ACC112 (cell line): ENCODE measurements at regions not wholly inside any gene's neighbourhood (a gene's known extent, or its start where the extent isn't known, plus 50 kb on each side); places are given as distances from the start of the nearest gene placed in this dataset.

Experiments used
- H2AFZ ChIP-seq: fragments of 200-600 bp; sonication (generic); one replicate; pipeline ENCODE4 v1.6.0; 2017; ENCODE audit warnings: antibody characterized with exemption, low read length; ENCODE audit not compliant: unreplicated experiment
- H3K27ac ChIP-seq: fragments of 200-600 bp; sonication (generic); 2 replicates; pipeline ENCODE4 v1.5.1; 2014; ENCODE audit warnings: low read depth, mild to moderate bottlenecking, antibody characterized with exemption, low read length, moderate library complexity
- H3K27me3 ChIP-seq: fragments of 200-600 bp; sonication (generic); 2 replicates; pipeline ENCODE4 v1.6.1; 2014; ENCODE audit warnings: mild to moderate bottlenecking, antibody characterized with exemption, low read length, moderate library complexity, mixed read lengths; ENCODE audit not compliant: insufficient read depth
- H3K36me3 ChIP-seq: fragments of 200-600 bp; sonication (generic); 2 replicates; pipeline ENCODE4 v1.6.1; 2016; ENCODE audit warnings: mild to moderate bottlenecking, antibody characterized with exemption, low read length, moderate library complexity, mixed read lengths; ENCODE audit not compliant: insufficient read depth
- H3K4me1 ChIP-seq: fragments of 200-600 bp; sonication (generic); one replicate; pipeline ENCODE4 v1.6.1; 2016; ENCODE audit warnings: low read length, mixed read lengths; ENCODE audit not compliant: insufficient read depth, unreplicated experiment, control insufficient read depth
- H3K4me3 ChIP-seq: fragments of 200-600 bp; sonication (generic); 2 replicates; pipeline ENCODE4 v1.5.1; 2014; ENCODE audit warnings: mild to moderate bottlenecking, low read depth, low read length
- H3K79me2 ChIP-seq: fragments of 200-600 bp; sonication (generic); one replicate; pipeline ENCODE4 v1.6.0; 2016; ENCODE audit warnings: low read length; ENCODE audit not compliant: control insufficient read depth, unreplicated experiment, insufficient read depth

DNA sequence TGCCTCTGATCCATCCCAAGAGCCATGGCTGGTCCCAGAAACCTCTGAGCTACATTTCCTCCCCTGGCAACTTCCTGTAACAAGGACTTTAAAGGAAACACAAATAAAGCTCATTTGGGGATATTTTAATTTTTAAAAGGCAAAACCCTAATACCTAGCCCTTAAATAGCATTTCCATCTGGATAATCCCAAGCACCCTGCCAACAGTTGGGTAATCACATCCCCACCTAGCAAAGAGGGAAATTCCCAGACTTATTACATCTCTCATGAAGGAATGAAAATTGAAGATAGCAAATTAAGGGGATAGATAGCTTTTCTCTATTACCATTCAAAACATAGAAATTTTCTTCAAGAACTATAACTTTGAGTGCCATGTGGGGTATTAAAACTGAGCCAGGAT lies 213.7 kb upstream of the BMP4 start:
- Histone ChIP-seq H3K79me2 (no peaks in the 10 kb centered on the region), H3K27me3 (no peaks in the 10 kb centered on the region), H3K36me3 (no peaks in the 10 kb centered on the region), H3K4me3 (no peak overlapping the region), H3K4me1 (peaks cover 35% of the 10 kb centered on the region), H2AFZ (no peak overlapping the region), H3K27ac (peak overlapping the region; percentile 43; the same call in 1 of the 2 replicates)

DNA sequence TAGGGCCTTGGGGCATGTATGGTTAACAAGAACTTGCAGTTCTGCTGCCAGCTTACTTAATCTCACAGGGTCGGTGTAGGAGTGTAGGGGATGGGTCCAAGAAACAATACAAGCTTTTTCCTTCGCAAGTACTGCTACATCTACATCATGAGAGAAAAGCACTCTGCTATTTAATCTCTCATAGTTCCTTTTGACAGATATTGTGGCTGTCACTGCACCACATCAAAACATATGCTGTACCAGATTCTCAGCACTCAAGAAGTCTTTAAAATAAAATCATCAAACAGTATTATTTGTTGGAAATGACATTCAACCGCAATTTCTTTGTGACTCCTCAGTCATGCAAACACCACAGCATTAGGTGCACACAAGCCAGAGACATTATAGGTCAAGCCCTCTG lies 215.5 kb upstream of the BMP4 start:
- peaks cover 35% of the 10 kb centered on the region for H3K4me1 ChIP-seq
- no peaks in the 10 kb centered on the region for H3K79me2 ChIP-seq
- H3K27me3 ChIP-seq: no peaks in the 10 kb centered on the region
- H3K27ac ChIP-seq: no peak overlapping the region
- H2AFZ ChIP-seq: no peak overlapping the region
- no peaks in the 10 kb centered on the region for H3K36me3 ChIP-seq
- H3K4me3 ChIP-seq: no peak overlapping the region

DNA sequence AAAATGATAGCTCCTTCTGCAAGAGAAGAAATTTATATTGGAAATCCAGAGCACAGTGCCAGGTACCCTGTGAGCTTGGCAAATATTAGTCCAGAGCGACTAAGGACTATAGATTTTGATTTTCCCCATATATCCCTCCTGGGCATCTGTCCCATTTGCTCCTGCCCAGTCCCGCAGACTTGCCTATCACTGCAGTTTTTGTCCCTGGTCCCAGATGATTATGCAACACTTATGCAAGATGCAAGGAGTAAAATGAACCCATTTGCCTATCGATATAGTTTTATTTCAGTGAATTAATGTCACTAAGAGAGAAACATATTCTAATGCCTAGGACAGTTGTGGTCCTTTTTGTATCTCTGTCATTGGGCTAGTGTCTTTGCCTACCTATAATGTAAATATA lies 215.9 kb upstream of the BMP4 start:
- Histone ChIP-seq H3K4me3 (no peak overlapping the region), H3K4me1 (peaks cover 35% of the 10 kb centered on the region), H3K36me3 (no peaks in the 10 kb centered on the region), H3K27me3 (no peaks in the 10 kb centered on the region), H3K27ac (no peak overlapping the region), H2AFZ (no peak overlapping the region), H3K79me2 (no peaks in the 10 kb centered on the region)

- no peaks in the 10 kb centered on the region for H3K79me2 ChIP-seq
- H3K36me3 ChIP-seq: no peaks in the 10 kb centered on the region
- peaks cover 30% of the 10 kb centered on the region for H3K4me1 ChIP-seq
- no peak overlapping the region for H3K4me3 ChIP-seq
- H2AFZ ChIP-seq: peak overlapping the region; percentile 15
- H3K27me3 ChIP-seq: no peaks in the 10 kb centered on the region
- H3K27ac ChIP-seq: no peak overlapping the region
Measured at GRCh38 chr14:54173802-54174201, 217.2 kb upstream of the BMP4 start.

- Histone ChIP-seq H3K4me3 (no peak overlapping the region), H3K27me3 (no peaks in the 10 kb centered on the region), H3K27ac (no peak overlapping the region), H3K79me2 (no peaks in the 10 kb centered on the region), H3K36me3 (no peaks in the 10 kb centered on the region), H3K4me1 (peaks cover 24% of the 10 kb centered on the region), H2AFZ (peak overlapping the region; percentile 15)
Measured at GRCh38 chr14:54174457-54174856, 217.8 kb upstream of the BMP4 start.

- no peaks in the 10 kb centered on the region for H3K79me2 ChIP-seq
- H2AFZ ChIP-seq: peak overlapping the region; percentile 82
- no peaks in the 10 kb centered on the region for H3K27me3 ChIP-seq
- H3K4me3 ChIP-seq: peak overlapping the region; percentile 25; the same call in 1 of the 2 replicates
- no peaks in the 10 kb centered on the region for H3K36me3 ChIP-seq
- H3K27ac ChIP-seq: no peak overlapping the region
- peaks cover 14% of the 10 kb centered on the region for H3K4me1 ChIP-seq
Measured at GRCh38 chr14:54175298-54175942, 218.8 kb upstream of the BMP4 start.

DNA sequence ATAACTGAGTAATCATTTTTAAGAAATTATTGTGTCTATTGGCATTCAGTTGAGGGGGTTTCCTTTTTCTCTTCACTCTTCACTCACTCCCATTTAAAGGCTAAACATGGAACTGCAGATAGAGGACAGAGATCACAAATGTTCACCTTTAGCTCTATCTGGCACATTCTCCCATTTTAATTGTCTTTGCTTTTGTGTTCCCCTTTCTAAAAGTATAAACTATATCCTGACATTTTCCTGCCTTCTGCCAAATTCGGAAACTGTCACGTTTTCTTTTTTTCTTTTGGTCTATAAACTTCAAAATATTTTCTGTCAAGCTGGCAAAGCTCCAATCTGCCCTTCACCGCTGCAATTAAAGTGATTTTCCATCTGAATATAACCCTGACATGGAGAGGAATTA lies 219.8 kb upstream of the CDKN3 start:
- Histone ChIP-seq H3K4me3 (no peak overlapping the region), H3K79me2 (no peaks in the 10 kb centered on the region), H3K27ac (no peak overlapping the region), H3K4me1 (peaks cover 11% of the 10 kb centered on the region), H3K36me3 (no peaks in the 10 kb centered on the region), H2AFZ (no peak overlapping the region), H3K27me3 (no peaks in the 10 kb centered on the region)

DNA sequence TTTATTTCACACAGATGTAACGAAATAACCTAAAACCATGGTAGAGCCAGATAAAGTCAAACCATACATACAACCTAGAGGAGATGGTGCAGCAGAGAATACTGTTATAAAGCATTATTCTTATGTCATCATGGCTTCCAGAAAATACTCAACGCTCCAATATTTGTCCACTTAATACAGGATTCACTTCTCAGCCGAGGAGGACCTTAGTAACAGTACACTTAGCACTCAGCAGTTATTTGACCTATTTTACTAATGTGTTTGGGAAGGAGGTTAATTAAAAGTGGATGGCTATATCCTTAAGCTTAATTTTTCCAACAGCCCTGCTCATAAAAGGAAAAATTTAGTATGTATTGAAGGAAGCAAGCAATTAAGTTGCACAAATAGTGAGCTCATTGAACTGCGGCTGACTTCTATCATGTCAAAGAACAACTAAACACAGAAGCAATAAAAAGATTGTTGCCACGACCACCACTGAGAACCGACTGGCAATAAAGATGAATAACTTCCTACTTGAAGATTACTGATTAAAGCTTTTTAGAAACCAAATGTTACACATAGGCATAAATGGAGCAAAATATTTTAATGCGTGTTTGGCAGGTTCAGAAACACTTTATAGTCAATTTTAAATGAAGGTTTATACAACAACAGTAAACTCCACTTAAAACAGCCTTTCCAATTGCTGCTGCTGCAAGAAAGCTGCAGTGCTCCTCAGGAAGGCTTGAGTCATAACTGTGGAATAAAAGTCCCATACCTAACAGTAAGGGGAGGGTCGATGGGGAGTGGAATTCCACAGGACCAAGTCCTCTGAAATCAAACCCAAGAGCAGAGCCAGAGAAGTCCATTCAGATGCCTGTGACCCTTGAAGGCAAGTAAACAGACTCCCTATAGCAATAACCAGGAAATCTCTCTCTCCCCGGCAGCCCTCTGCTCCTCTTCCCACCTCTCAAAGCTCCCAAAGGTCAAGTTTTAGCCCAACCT lies 218.9 kb upstream of the CDKN3 start:
- no peaks in the 10 kb centered on the region for H3K36me3 ChIP-seq
- no peak overlapping the region for H2AFZ ChIP-seq
- no peaks in the 10 kb centered on the region for H3K27me3 ChIP-seq
- no peak overlapping the region for H3K27ac ChIP-seq
- H3K79me2 ChIP-seq: no peaks in the 10 kb centered on the region
- H3K4me1 ChIP-seq: peaks cover 18% of the 10 kb centered on the region
- no peak overlapping the region for H3K4me3 ChIP-seq

- peak overlapping the region; percentile 34; the same call in 1 of the 2 replicates for H3K27ac ChIP-seq
- no peak overlapping the region for H3K4me3 ChIP-seq
- no peaks in the 10 kb centered on the region for H3K36me3 ChIP-seq
- H2AFZ ChIP-seq: no peak overlapping the region
- peaks cover 12% of the 10 kb centered on the region for H3K4me1 ChIP-seq
- no peaks in the 10 kb centered on the region for H3K27me3 ChIP-seq
- no peaks in the 10 kb centered on the region for H3K79me2 ChIP-seq
Measured at GRCh38 chr14:54182419-54183045, 214.3 kb upstream of the CDKN3 start.

GRCh38 chr14:54186821-54187763 lies 209.7 kb upstream of the CDKN3 start:
- Histone ChIP-seq H3K4me1 (peaks cover 26% of the 10 kb centered on the region), H2AFZ (no peak overlapping the region), H3K79me2 (no peaks in the 10 kb centered on the region), H3K27me3 (no peaks in the 10 kb centered on the region), H3K27ac (no peak overlapping the region), H3K36me3 (no peaks in the 10 kb centered on the region), H3K4me3 (no peak overlapping the region)
